22Rv1 (cell line): ENCODE measurements at regions not wholly inside any gene's neighbourhood (a gene's known extent, or its start where the extent isn't known, plus 50 kb on each side); places are given as distances from the start of the nearest gene placed in this dataset.
"Not testable (repeated sequence)": the region's sequence is repeated elsewhere in the genome, so short reads cannot be mapped to it uniquely, and the experiment has no call there.

Experiments
- ZFX ChIP-seq: fragments of 450-650 bp; IDR thresholded peaks from 2 replicates; pipeline ENCODE4 v1.6.1; 2017; ENCODE audit warnings: antibody characterized with exemption, borderline replicate concordance
- TF ChIP-seq, protein P1 (sequence below): fragments of 450-650 bp; IDR thresholded peaks from 2 replicates; pipeline ENCODE4 v1.5.1; 2017; ENCODE audit warnings: mild to moderate bottlenecking

DNA sequence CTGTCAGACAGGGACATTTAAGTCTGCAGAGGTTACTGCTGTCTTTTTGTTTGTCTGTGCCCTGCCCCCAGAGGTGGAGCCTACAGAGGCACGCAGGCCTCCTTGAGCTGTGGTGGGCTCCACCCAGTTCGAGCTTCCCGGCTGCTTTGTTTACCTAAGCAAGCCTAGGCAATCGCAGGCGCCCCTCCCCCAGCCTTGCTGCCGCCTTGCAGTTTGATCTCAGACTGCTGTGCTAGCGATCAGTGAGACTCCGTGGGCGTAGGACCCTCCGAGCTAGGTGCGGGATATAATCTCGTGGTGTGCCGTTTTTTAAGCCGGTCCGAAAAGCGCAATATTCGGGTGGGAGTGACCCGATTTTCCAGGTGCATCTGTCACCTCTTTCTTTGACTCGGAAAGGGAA lies 193.9 kb downstream of the RMST start:
- TF ChIP-seq, protein P1, sequence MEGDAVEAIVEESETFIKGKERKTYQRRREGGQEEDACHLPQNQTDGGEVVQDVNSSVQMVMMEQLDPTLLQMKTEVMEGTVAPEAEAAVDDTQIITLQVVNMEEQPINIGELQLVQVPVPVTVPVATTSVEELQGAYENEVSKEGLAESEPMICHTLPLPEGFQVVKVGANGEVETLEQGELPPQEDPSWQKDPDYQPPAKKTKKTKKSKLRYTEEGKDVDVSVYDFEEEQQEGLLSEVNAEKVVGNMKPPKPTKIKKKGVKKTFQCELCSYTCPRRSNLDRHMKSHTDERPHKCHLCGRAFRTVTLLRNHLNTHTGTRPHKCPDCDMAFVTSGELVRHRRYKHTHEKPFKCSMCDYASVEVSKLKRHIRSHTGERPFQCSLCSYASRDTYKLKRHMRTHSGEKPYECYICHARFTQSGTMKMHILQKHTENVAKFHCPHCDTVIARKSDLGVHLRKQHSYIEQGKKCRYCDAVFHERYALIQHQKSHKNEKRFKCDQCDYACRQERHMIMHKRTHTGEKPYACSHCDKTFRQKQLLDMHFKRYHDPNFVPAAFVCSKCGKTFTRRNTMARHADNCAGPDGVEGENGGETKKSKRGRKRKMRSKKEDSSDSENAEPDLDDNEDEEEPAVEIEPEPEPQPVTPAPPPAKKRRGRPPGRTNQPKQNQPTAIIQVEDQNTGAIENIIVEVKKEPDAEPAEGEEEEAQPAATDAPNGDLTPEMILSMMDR = not testable (repeated sequence)
- TF ChIP-seq ZFX = not testable (repeated sequence)
